HFFc6 (cell line): ENCODE measurements at regions not wholly inside any gene's neighbourhood (a gene's known extent, or its start where the extent isn't known, plus 50 kb on each side); places are given as distances from the start of the nearest gene placed in this dataset.

Experiments used
- DNase-seq: peaks from one replicate; pipeline ENCODE4 v3.0.0-alpha.2; 2018
- H3K27ac Mint-ChIP-seq: 2 replicates; pipeline ENCODE4 v1.8.0; 2020; ENCODE audit warnings: mild to moderate bottlenecking, mixed read lengths
- H3K27me3 Mint-ChIP-seq: 2 replicates; pipeline ENCODE4 v1.8.0; 2021; ENCODE audit warnings: mild to moderate bottlenecking, moderate library complexity, mixed read lengths; ENCODE audit not compliant: insufficient read depth
- H3K36me3 Mint-ChIP-seq: 2 replicates; pipeline ENCODE4 v1.8.0; 2021; ENCODE audit warnings: low read depth, mixed read lengths
- H3K4me1 Mint-ChIP-seq: 2 replicates; pipeline ENCODE4 v1.8.0; 2020; ENCODE audit warnings: low read depth, mixed read lengths
- H3K4me3 Mint-ChIP-seq: 2 replicates; pipeline ENCODE4 v1.8.0; 2020; ENCODE audit warnings: mild to moderate bottlenecking, moderate library complexity, mixed read lengths
- H3K9me3 Mint-ChIP-seq: 2 replicates; pipeline ENCODE4 v1.8.0; 2020; ENCODE audit warnings: mild to moderate bottlenecking, mixed read lengths
- CTCF ChIP-seq: fragments of 200-600 bp; sonication (generic); IDR thresholded peaks from 2 replicates; pipeline ENCODE4 v1.5.0; 2021; ENCODE audit warnings: antibody characterized with exemption, mild to moderate bottlenecking

- Mint-ChIP-seq H3K4me3 (no peak overlapping the region), H3K27ac (no peak overlapping the region), H3K9me3 (no peaks in the 10 kb centered on the region), H3K36me3 (no peaks in the 10 kb centered on the region), H3K27me3 (peaks cover 7% of the 10 kb centered on the region), H3K4me1 (peaks cover 14% of the 10 kb centered on the region)
- no peak for DNase-seq
- TF ChIP-seq CTCF, result no peak
Observed at GRCh38 chr11:110960167-110960566, 247.9 kb upstream of the ARHGAP20 start.

- Mint-ChIP-seq H3K4me1 (peaks cover 11% of the 10 kb centered on the region), H3K27ac (no peak overlapping the region), H3K4me3 (no peak overlapping the region), H3K9me3 (no peaks in the 10 kb centered on the region), H3K36me3 (no peaks in the 10 kb centered on the region), H3K27me3 (peaks cover 7% of the 10 kb centered on the region)
- no peak for TF ChIP-seq CTCF
- DNase-seq, result no peak
Observed at GRCh38 chr11:110958216-110958615, 246.0 kb upstream of the ARHGAP20 start.

- TF ChIP-seq CTCF, result no peak
- DNase-seq, result no peak
- Mint-ChIP-seq H3K36me3 (no peaks in the 10 kb centered on the region), H3K9me3 (no peaks in the 10 kb centered on the region), H3K27me3 (peaks cover 11% of the 10 kb centered on the region), H3K4me3 (no peak overlapping the region), H3K4me1 (no peaks in the 10 kb centered on the region), H3K27ac (no peak overlapping the region)
Observed at GRCh38 chr11:110955776-110956175, 243.5 kb upstream of the ARHGAP20 start.

- H3K27me3 Mint-ChIP-seq, result peaks cover 8% of the 10 kb centered on the region
- DNase-seq, result no peak
- H3K36me3 Mint-ChIP-seq, result no peaks in the 10 kb centered on the region
- no peak overlapping the region for H3K4me3 Mint-ChIP-seq
- H3K4me1 Mint-ChIP-seq, result no peaks in the 10 kb centered on the region
- no peaks in the 10 kb centered on the region for H3K9me3 Mint-ChIP-seq
- no peak overlapping the region for H3K27ac Mint-ChIP-seq
- TF ChIP-seq CTCF, result no peak
Observed at GRCh38 chr11:110951950-110952503, 239.8 kb upstream of the ARHGAP20 start.

GRCh38 chr11:110951037-110951949 lies 239.1 kb upstream of the ARHGAP20 start:
- no peaks in the 10 kb centered on the region for H3K9me3 Mint-ChIP-seq
- peaks cover 8% of the 10 kb centered on the region for H3K27me3 Mint-ChIP-seq
- no peak overlapping the region for H3K4me3 Mint-ChIP-seq
- no peaks in the 10 kb centered on the region for H3K36me3 Mint-ChIP-seq
- no peak for TF ChIP-seq CTCF
- no peak overlapping the region for H3K27ac Mint-ChIP-seq
- no peaks in the 10 kb centered on the region for H3K4me1 Mint-ChIP-seq
- DNase-seq, result no peak
